ENCODE measurements at regions not wholly inside any gene's neighbourhood (a gene's known extent, or its start where the extent isn't known, plus 50 kb on each side); places are given as distances from the start of the nearest gene placed in this dataset.
"Not testable (repeated sequence)": the region's sequence is repeated elsewhere in the genome, so short reads cannot be mapped to it uniquely, and the experiment has no call there.

DNA sequence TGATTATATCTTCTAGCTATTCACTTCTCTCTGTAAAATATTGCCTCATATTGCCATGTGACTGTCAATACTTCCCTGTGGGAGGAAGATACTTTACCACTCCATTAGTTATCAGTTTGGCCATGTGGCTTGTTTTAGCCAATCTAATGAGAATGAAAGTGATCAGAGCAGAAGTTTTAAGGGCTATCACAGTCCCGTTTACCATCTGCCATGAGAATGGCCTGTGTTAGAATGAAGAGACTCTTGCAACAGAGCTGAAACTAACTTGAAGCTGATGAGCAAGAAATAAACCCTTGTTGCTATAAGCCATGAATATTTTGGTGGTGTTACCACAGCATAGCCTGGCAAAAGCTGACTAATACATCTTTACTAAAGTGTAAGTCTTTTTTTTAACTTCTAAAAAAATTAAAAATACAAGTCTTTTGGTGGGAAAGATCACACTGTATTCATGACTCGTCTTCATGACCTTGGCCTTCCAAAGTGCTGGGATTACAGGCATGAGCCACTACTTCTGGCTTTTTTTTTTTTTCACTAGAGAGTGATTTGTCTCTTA is 68.0 kb upstream of the CTNNA1 start:
- Histone ChIP-seq H3K27ac (ENCODE audit: low read length) (no peak overlapping the region), H3K4me1 (ENCODE audit: control insufficient read depth, insufficient read depth, low read length) (no peaks in the 10 kb centered on the region), H3K27me3 (ENCODE audit: control insufficient read depth, insufficient read depth, low read length) (no peaks in the 10 kb centered on the region), H3K4me3 (ENCODE audit: low read depth in 2 of 2, low read length in 2 of 2) (no peak overlapping the region), H3K36me3 (ENCODE audit: control insufficient read depth, insufficient read depth, low read length) (no peaks in the 10 kb centered on the region), H3K9me3 (ENCODE audit: control insufficient read depth, insufficient read depth, low read depth, low read length) (no peaks in the 10 kb centered on the region)
- ChIA-PET POLR2A (no interaction called here), CTCF (no interaction called here)
- in situ Hi-C loops (cut with HindIII; ENCODE audit: low pct_unique_long_range_greater_than_20kb, low sequenced_read_pairs) = no loop called here
- DNase-seq (ENCODE audit: low read depth, low spot score) = no peak
- no TSS peak for BruUV-seq (replicated peaks)
- ATAC-seq = no peak
- intact Hi-C loops (cut with micrococcal nuclease; ENCODE audit: unreplicated experiment) = no loop called here
- TF ChIP-seq POLR2AphosphoS5 (IDR thresholded peaks at IDR 0.05; ENCODE audit: low read depth, low read length) = no peak
- TF ChIP-seq TCF7L2 (IDR thresholded peaks at IDR 0.05; ENCODE audit: low read depth, low read length) = no peak
- TF ChIP-seq, protein P1, sequence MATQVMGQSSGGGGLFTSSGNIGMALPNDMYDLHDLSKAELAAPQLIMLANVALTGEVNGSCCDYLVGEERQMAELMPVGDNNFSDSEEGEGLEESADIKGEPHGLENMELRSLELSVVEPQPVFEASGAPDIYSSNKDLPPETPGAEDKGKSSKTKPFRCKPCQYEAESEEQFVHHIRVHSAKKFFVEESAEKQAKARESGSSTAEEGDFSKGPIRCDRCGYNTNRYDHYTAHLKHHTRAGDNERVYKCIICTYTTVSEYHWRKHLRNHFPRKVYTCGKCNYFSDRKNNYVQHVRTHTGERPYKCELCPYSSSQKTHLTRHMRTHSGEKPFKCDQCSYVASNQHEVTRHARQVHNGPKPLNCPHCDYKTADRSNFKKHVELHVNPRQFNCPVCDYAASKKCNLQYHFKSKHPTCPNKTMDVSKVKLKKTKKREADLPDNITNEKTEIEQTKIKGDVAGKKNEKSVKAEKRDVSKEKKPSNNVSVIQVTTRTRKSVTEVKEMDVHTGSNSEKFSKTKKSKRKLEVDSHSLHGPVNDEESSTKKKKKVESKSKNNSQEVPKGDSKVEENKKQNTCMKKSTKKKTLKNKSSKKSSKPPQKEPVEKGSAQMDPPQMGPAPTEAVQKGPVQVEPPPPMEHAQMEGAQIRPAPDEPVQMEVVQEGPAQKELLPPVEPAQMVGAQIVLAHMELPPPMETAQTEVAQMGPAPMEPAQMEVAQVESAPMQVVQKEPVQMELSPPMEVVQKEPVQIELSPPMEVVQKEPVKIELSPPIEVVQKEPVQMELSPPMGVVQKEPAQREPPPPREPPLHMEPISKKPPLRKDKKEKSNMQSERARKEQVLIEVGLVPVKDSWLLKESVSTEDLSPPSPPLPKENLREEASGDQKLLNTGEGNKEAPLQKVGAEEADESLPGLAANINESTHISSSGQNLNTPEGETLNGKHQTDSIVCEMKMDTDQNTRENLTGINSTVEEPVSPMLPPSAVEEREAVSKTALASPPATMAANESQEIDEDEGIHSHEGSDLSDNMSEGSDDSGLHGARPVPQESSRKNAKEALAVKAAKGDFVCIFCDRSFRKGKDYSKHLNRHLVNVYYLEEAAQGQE (IDR thresholded peaks at IDR 0.05; ENCODE audit: insufficient read depth in 1 of 2, low read depth in 2 of 2, low read length in 1 of 2) = no peak
- TF ChIP-seq, protein P2, sequence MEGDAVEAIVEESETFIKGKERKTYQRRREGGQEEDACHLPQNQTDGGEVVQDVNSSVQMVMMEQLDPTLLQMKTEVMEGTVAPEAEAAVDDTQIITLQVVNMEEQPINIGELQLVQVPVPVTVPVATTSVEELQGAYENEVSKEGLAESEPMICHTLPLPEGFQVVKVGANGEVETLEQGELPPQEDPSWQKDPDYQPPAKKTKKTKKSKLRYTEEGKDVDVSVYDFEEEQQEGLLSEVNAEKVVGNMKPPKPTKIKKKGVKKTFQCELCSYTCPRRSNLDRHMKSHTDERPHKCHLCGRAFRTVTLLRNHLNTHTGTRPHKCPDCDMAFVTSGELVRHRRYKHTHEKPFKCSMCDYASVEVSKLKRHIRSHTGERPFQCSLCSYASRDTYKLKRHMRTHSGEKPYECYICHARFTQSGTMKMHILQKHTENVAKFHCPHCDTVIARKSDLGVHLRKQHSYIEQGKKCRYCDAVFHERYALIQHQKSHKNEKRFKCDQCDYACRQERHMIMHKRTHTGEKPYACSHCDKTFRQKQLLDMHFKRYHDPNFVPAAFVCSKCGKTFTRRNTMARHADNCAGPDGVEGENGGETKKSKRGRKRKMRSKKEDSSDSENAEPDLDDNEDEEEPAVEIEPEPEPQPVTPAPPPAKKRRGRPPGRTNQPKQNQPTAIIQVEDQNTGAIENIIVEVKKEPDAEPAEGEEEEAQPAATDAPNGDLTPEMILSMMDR (IDR thresholded peaks at IDR 0.05) = no peak
- TF ChIP-seq SIN3A (IDR thresholded peaks at IDR 0.05; ENCODE audit: borderline replicate concordance, insufficient read depth, low read depth, low read length) = no peak

DNA sequence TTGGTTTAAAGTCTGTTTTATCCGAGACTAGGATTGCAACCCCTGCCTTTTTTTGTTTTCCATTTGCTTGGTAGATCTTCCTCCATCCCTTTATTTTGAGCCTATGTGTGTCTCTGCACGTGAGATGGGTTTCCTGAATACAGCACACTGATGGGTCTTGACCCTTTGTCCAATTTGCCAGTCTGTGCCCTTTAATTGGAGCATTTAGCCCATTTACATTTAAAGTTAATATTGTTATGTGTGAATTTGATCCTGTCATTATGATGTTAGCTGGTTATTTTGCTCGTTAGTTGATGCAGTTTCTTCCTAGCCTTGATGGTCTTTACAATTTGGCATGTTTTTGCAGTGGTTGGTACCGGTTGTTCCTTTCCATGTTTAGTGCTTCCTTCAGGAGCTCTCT is 70.8 kb upstream of the CTNNA1 start:
- H3K4me3 ChIP-seq (ENCODE audit: low read depth in 2 of 2, low read length in 2 of 2); BruUV-seq (replicated peaks); H3K36me3 ChIP-seq (ENCODE audit: control insufficient read depth, insufficient read depth, low read length); CTCF ChIA-PET; in situ Hi-C loops (cut with HindIII; ENCODE audit: low pct_unique_long_range_greater_than_20kb, low sequenced_read_pairs); DNase-seq (ENCODE audit: low read depth, low spot score); H3K9me3 ChIP-seq (ENCODE audit: control insufficient read depth, insufficient read depth, low read depth, low read length); POLR2A ChIA-PET; intact Hi-C loops (cut with micrococcal nuclease; ENCODE audit: unreplicated experiment); H3K27me3 ChIP-seq (ENCODE audit: control insufficient read depth, insufficient read depth, low read length); H3K27ac ChIP-seq (ENCODE audit: low read length); ATAC-seq; H3K4me1 ChIP-seq (ENCODE audit: control insufficient read depth, insufficient read depth, low read length): not testable (repeated sequence)

DNA sequence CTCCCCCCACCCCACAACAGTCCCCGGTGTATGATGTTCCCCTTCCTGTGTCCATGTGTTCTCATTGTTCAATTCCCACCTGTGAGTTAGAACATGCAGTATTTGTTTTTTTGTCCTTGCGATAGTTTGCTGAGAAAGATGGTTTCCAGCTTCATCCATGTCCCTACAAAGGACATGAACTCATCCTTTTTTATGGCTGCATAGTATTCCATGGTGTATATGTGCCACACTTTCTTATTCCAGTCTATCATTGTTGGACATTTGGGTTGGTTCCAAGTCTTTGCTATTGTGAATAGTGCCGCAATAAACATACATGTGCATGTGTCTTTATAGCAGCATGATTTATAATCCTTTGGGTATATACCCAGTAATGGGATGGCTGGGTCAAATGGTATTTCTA is 74.4 kb upstream of the CTNNA1 start:
- H3K4me3 ChIP-seq (ENCODE audit: low read depth in 2 of 2, low read length in 2 of 2); ATAC-seq; DNase-seq (ENCODE audit: low read depth, low spot score); H3K36me3 ChIP-seq (ENCODE audit: control insufficient read depth, insufficient read depth, low read length); H3K9me3 ChIP-seq (ENCODE audit: control insufficient read depth, insufficient read depth, low read depth, low read length); POLR2A ChIA-PET; CTCF ChIA-PET; in situ Hi-C loops (cut with HindIII; ENCODE audit: low pct_unique_long_range_greater_than_20kb, low sequenced_read_pairs); H3K27me3 ChIP-seq (ENCODE audit: control insufficient read depth, insufficient read depth, low read length); H3K4me1 ChIP-seq (ENCODE audit: control insufficient read depth, insufficient read depth, low read length); BruUV-seq (replicated peaks); H3K27ac ChIP-seq (ENCODE audit: low read length); intact Hi-C loops (cut with micrococcal nuclease; ENCODE audit: unreplicated experiment): not testable (repeated sequence)
